ENCODE measurements at regions not wholly inside any gene's neighbourhood (a gene's known extent, or its start where the extent isn't known, plus 50 kb on each side); places are given as distances from the start of the nearest gene placed in this dataset.
"Not testable (repeated sequence)": the region's sequence is repeated elsewhere in the genome, so short reads cannot be mapped to it uniquely, and the experiment has no call there.

DNA sequence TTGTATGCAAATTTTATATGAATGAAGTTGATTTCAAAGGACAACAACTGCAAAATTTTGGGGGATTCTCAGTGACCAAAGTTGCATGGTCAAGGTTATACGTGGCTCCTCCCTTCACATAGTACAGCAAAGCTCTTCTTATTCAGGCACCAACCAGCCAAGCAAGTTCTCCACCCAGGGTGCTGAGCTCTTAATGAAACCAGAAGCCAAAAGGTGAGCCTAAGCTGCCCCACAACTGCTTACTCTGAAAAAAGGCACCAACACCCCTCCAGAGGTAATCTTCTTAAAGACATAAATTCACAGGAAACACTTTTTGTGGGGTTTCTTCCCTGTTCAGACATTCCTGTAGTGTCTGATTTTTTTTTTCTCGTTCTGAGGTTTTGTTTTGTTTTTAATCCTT, 106.1 kb upstream of the GMNC start:
- in situ Hi-C loops (cut with MboI; ENCODE audit: low pct_unique_long_range_greater_than_20kb, low sequenced_read_pairs, unreplicated experiment), result no loop called here
- no peak for DNase-seq (ENCODE audit: low spot score)
- TF ChIP-seq, protein P1, sequence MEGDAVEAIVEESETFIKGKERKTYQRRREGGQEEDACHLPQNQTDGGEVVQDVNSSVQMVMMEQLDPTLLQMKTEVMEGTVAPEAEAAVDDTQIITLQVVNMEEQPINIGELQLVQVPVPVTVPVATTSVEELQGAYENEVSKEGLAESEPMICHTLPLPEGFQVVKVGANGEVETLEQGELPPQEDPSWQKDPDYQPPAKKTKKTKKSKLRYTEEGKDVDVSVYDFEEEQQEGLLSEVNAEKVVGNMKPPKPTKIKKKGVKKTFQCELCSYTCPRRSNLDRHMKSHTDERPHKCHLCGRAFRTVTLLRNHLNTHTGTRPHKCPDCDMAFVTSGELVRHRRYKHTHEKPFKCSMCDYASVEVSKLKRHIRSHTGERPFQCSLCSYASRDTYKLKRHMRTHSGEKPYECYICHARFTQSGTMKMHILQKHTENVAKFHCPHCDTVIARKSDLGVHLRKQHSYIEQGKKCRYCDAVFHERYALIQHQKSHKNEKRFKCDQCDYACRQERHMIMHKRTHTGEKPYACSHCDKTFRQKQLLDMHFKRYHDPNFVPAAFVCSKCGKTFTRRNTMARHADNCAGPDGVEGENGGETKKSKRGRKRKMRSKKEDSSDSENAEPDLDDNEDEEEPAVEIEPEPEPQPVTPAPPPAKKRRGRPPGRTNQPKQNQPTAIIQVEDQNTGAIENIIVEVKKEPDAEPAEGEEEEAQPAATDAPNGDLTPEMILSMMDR (IDR thresholded peaks at IDR 0.05; ENCODE audit: extremely low read depth, insufficient read depth, missing control alignments), result no peak

DNA sequence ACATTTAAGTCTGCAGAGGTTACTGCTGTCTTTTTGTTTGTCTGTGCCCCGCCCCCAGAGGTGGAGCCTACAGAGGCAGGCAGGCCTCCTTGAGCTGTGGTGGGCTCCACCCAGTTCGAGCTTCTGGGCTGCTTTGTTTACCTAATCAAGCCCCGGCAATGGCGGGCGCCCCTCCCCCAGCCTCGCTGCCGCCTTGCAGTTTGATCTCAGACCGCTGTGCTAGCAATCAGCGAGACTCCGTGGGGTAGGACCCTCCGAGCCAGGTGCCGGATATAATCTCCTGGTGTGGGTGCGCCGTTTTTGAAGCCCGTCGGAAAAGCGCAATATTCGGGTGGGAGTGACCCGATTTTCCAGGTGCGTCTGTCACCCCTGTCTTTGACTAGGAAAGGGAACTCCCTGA, 102.4 kb upstream of the GMNC start:
- in situ Hi-C loops (cut with MboI; ENCODE audit: low pct_unique_long_range_greater_than_20kb, low sequenced_read_pairs, unreplicated experiment); DNase-seq (ENCODE audit: low spot score): not testable (repeated sequence)

DNA sequence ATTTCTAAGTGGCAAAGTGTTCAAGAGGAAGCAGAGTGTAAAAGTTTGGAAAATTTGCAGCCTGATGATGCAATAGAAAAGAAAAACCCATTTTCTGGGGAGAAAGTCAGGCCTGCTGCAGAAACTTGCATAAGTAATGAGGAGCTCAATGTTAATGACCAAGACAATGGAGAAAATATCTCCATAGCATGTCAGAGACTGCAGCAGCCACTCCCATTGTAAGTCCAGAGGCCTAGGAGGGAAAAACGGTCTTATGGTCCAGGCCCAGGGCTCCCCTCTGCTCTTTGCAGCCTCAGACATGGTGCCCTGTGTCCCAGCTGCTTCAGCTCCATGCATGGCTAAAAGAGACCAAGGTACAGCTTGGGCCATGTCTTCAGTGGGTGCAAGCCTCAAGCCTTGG, 96.6 kb upstream of the GMNC start:
- in situ Hi-C loops (cut with MboI; ENCODE audit: low pct_unique_long_range_greater_than_20kb, low sequenced_read_pairs, unreplicated experiment), result no loop called here
- DNase-seq (ENCODE audit: low spot score), result no peak
- TF ChIP-seq, protein P1 (IDR thresholded peaks at IDR 0.05; ENCODE audit: extremely low read depth, insufficient read depth, missing control alignments), result no peak

DNA sequence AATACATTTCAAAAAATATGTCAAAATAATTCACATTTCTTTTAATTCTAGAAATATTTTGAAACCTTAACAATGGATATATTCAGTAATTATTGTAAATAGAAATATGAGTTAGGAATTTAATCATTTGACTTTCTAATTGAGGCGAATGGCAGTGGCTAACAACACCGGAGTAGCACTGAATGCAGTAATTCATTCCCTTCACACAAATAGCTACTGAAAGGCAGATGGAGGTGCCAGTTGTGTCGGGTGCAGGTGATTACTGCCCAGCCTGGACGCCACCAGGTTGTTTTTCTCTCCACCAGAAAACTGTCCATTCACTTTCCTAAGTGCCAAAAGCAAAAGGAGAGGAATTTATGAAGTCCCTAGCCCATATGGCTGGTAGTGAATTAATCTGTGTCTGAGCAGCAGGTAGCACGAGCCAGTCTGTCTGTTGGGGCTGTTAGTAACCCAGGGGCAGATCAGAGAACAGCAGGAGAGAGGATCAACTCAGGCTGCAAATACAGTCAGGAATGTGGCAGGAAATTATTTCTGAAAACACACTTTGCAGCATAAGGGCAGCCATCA, 79.3 kb upstream of the GMNC start:
- in situ Hi-C loops (cut with MboI; ENCODE audit: low pct_unique_long_range_greater_than_20kb, low sequenced_read_pairs, unreplicated experiment), result no loop called here
- TF ChIP-seq, protein P1 (IDR thresholded peaks at IDR 0.05; ENCODE audit: extremely low read depth, insufficient read depth, missing control alignments), result no peak
- DNase-seq (ENCODE audit: low spot score), result no peak

DNA sequence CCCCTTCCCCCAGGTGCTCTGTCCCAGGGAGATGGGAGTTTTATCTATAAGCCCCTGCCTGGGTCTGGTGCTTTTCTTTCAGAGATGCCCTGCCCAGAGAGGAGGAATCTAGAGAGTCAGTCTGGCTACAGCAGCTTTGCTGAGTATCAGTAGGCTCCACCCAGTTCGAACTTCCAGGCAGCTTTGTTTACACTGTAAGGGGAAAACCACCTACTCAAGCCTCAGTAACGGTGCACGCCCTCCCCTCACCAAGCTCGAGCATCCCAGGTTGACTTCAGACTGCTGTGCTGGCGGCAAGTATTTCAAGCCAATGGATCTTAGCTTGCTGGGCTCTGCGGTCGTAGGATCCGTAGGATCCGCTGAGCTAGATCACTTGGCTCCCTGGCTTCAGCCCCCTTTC, 72.1 kb upstream of the GMNC start:
- in situ Hi-C loops (cut with MboI; ENCODE audit: low pct_unique_long_range_greater_than_20kb, low sequenced_read_pairs, unreplicated experiment); DNase-seq (ENCODE audit: low spot score): not testable (repeated sequence)

DNA sequence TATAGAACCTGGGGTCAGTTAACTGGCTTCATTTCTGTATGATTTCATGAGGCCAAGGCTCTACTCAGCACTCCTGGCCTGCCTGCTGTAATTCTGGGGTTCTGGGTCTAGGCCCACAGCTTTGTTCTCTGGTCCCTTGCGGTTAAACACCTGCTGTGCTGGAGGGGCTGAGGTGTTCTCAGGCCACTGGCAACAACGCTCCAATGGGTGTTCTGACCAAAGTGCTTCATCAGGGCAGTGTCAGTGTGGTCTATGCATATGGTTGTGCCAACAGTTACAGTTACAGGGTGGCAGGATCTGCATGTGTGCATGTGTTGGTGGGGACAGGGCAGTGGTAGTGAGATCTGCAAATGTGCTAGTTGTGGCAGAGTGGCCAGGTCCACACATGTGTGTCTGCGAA, 64.1 kb upstream of the GMNC start:
- in situ Hi-C loops (cut with MboI; ENCODE audit: low pct_unique_long_range_greater_than_20kb, low sequenced_read_pairs, unreplicated experiment), result no loop called here
- DNase-seq (ENCODE audit: low spot score), result no peak
- TF ChIP-seq, protein P1 (IDR thresholded peaks at IDR 0.05; ENCODE audit: extremely low read depth, insufficient read depth, missing control alignments), result no peak

DNA sequence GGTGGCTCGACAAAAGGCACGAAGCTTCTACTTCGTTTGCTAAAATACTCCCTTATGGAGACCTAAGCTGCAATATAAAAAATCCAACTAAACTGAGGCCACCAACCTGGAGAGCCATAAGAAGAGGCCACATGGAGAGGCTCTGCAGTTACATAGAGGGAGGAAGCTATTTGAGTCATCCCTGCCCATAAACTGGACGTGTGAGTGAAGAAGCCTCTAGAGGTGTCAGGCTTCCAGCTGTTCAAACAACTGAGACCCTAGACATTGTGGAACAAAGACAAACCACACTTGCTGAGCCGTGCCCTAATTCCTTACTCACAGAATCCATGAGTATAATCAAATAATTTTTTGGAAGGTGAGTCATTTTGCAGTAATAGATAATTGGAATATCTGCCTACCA, 50.2 kb upstream of the GMNC start:
- no peak for DNase-seq (ENCODE audit: low spot score)
- in situ Hi-C loops (cut with MboI; ENCODE audit: low pct_unique_long_range_greater_than_20kb, low sequenced_read_pairs, unreplicated experiment), result no loop called here
- TF ChIP-seq, protein P1 (IDR thresholded peaks at IDR 0.05; ENCODE audit: extremely low read depth, insufficient read depth, missing control alignments), result no peak
